ENCODE measurements at regions not wholly inside any gene's neighbourhood (a gene's known extent, or its start where the extent isn't known, plus 50 kb on each side); places are given as distances from the start of the nearest gene placed in this dataset.

DNA sequence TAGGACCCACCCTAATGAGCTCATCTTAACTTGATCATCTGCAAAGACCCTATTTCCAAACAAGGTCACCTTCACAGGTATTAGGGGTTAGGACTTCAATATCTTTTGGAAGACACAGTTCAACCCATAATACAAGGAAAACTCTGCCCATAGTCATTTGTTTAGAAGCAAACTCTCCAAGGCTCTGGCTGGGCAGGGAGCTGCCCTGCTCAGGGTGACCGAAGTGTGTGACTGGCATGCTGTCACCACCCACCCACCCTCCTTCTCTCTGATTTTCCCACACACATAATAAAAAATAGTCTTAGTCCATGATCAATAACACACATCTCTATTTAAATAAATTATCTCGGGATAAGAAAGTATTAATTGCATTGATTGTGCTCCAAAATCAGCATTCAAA is 161.1 kb downstream of the KCTD15 start:
- TF ChIP-seq, protein P1, sequence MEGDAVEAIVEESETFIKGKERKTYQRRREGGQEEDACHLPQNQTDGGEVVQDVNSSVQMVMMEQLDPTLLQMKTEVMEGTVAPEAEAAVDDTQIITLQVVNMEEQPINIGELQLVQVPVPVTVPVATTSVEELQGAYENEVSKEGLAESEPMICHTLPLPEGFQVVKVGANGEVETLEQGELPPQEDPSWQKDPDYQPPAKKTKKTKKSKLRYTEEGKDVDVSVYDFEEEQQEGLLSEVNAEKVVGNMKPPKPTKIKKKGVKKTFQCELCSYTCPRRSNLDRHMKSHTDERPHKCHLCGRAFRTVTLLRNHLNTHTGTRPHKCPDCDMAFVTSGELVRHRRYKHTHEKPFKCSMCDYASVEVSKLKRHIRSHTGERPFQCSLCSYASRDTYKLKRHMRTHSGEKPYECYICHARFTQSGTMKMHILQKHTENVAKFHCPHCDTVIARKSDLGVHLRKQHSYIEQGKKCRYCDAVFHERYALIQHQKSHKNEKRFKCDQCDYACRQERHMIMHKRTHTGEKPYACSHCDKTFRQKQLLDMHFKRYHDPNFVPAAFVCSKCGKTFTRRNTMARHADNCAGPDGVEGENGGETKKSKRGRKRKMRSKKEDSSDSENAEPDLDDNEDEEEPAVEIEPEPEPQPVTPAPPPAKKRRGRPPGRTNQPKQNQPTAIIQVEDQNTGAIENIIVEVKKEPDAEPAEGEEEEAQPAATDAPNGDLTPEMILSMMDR (IDR thresholded peaks at IDR 0.05) = no peak
- TF ChIP-seq POLR2A (IDR thresholded peaks at IDR 0.05) = no peak
